H9 (cell line): ENCODE measurements at regions not wholly inside any gene's neighbourhood (a gene's known extent, or its start where the extent isn't known, plus 50 kb on each side); places are given as distances from the start of the nearest gene placed in this dataset.

ENCODE experiments used
- DNase-seq: peaks from one replicate; pipeline ENCODE4 v3.0.0-alpha.2; 2017
- H2AFZ ChIP-seq: one replicate; pipeline ENCODE4 v1.6.1; 2013; ENCODE audit warnings: mild to moderate bottlenecking, low read length, control low read depth, moderate library complexity
- H2AK5ac ChIP-seq: 2 replicates; pipeline ENCODE4 v1.6.1; 2013; ENCODE audit warnings: low read length, control low read depth, mixed read lengths; ENCODE audit not compliant: insufficient read length
- H2BK120ac ChIP-seq: one replicate; pipeline ENCODE4 v1.6.1; 2013; ENCODE audit warnings: low read depth, mild to moderate bottlenecking, low read length, control low read depth, inconsistent platforms; ENCODE audit not compliant: poor library complexity, severe bottlenecking
- H2BK12ac ChIP-seq: 2 replicates; pipeline ENCODE4 v1.6.1; 2013; ENCODE audit warnings: low read length, control low read depth, mixed read lengths, low read depth; ENCODE audit not compliant: insufficient read length
- H2BK15ac ChIP-seq: 2 replicates; pipeline ENCODE4 v1.6.1; 2013; ENCODE audit warnings: low read depth, low read length, control low read depth
- H2BK20ac ChIP-seq: one replicate; pipeline ENCODE4 v1.6.1; 2013; ENCODE audit warnings: low read depth, mild to moderate bottlenecking, low read length, control low read depth, inconsistent platforms; ENCODE audit not compliant: poor library complexity, severe bottlenecking
- H2BK5ac ChIP-seq: 2 replicates; pipeline ENCODE4 v1.6.1; 2013; ENCODE audit warnings: low read length, control low read depth, mixed read lengths; ENCODE audit not compliant: insufficient read length
- H3K14ac ChIP-seq: 2 replicates; pipeline ENCODE4 v1.6.1; 2013; ENCODE audit warnings: low read length, control low read depth; ENCODE audit not compliant: insufficient read depth
- H3K18ac ChIP-seq: 2 replicates; pipeline ENCODE4 v1.6.1; 2013; ENCODE audit warnings: low read depth, mild to moderate bottlenecking, mixed read lengths, low read length, control low read depth; ENCODE audit not compliant: insufficient read length
- H3K23ac ChIP-seq: 2 replicates; pipeline ENCODE4 v1.6.1; 2013; ENCODE audit warnings: low read length, control low read depth, mixed read lengths, low read depth; ENCODE audit not compliant: insufficient read length
- H3K23me2 ChIP-seq: 2 replicates; pipeline ENCODE4 v1.6.1; 2013; ENCODE audit warnings: low read depth, mild to moderate bottlenecking, mixed read lengths, low read length, control low read depth; ENCODE audit not compliant: insufficient read length, poor library complexity, severe bottlenecking
- H3K27ac ChIP-seq: 2 replicates; pipeline ENCODE4 v1.5.1; 2013; ENCODE audit warnings: low read length, control low read depth, mixed read lengths, low read depth; ENCODE audit not compliant: insufficient read length
- H3K27me3 ChIP-seq: 2 replicates; pipeline ENCODE4 v1.6.1; 2013; ENCODE audit warnings: low read length, control low read depth, inconsistent platforms; ENCODE audit not compliant: insufficient read depth
- H3K4ac ChIP-seq: 2 replicates; pipeline ENCODE4 v1.6.1; 2013; ENCODE audit warnings: low read depth, mild to moderate bottlenecking, control low read depth, inconsistent platforms, low read length, moderate library complexity
- H3K4me1 ChIP-seq: 2 replicates; pipeline ENCODE4 v1.6.1; 2013; ENCODE audit warnings: low read length, control low read depth, inconsistent platforms; ENCODE audit not compliant: insufficient read depth
- H3K4me2 ChIP-seq: 2 replicates; pipeline ENCODE4 v1.6.1; 2013; ENCODE audit warnings: low read length, control low read depth, mixed read lengths; ENCODE audit not compliant: insufficient read length, insufficient read depth
- H3K56ac ChIP-seq: 2 replicates; pipeline ENCODE4 v1.6.1; 2013; ENCODE audit warnings: low read depth, mild to moderate bottlenecking, mixed read lengths, low read length, control low read depth; ENCODE audit not compliant: insufficient read length
- H3K79me1 ChIP-seq: 2 replicates; pipeline ENCODE4 v1.6.1; 2013; ENCODE audit warnings: low read depth, mild to moderate bottlenecking, moderate library complexity, low read length, control low read depth, inconsistent platforms; ENCODE audit not compliant: insufficient read depth, poor library complexity, severe bottlenecking
- H3K79me2 ChIP-seq: 2 replicates; pipeline ENCODE4 v1.6.1; 2013; ENCODE audit warnings: low read length, control low read depth, inconsistent platforms; ENCODE audit not compliant: insufficient read depth
- H3K9ac ChIP-seq: 2 replicates; pipeline ENCODE4 v1.6.1; 2013; ENCODE audit warnings: low read length, control low read depth, mixed read lengths; ENCODE audit not compliant: insufficient read length; ENCODE audit errors: extremely low read depth
- H3K9me3 ChIP-seq: one replicate; pipeline ENCODE4 v1.6.1; 2013; ENCODE audit warnings: low read depth, low read length, inconsistent platforms; ENCODE audit not compliant: control insufficient read depth
- H3T11ph ChIP-seq: one replicate; pipeline ENCODE4 v1.6.1; 2013; ENCODE audit warnings: mild to moderate bottlenecking, low read length, control low read depth, inconsistent platforms
- H4K20me1 ChIP-seq: one replicate; pipeline ENCODE4 v1.6.1; 2013; ENCODE audit not compliant: control insufficient read depth, insufficient read length, insufficient read depth
- H4K5ac ChIP-seq: 2 replicates; pipeline ENCODE4 v1.6.1; 2013; ENCODE audit warnings: low read depth, mild to moderate bottlenecking, mixed read lengths, low read length, control low read depth; ENCODE audit not compliant: insufficient read length
- H4K8ac ChIP-seq: replicated peaks from 2 replicates; pipeline ENCODE4 v1.6.1; 2013; ENCODE audit warnings: low read length, control low read depth, mixed read lengths, low read depth; ENCODE audit not compliant: insufficient read length
- H4K91ac ChIP-seq: 2 replicates; pipeline ENCODE4 v1.6.1; 2013; ENCODE audit warnings: low read depth, mild to moderate bottlenecking, moderate library complexity, mixed read lengths, low read length, control low read depth; ENCODE audit not compliant: insufficient read length
- H3K27ac Mint-ChIP-seq, 3 experiments: 2 replicates in 2 of 3; 3 replicates in 1 of 3; pipeline ENCODE4 v1.8.0; 2020 to 2021; ENCODE audit warnings: mixed read lengths in 3 of 3, mild to moderate bottlenecking in 1 of 3, moderate library complexity in 1 of 3
- H3K27me3 Mint-ChIP-seq: 2 replicates; pipeline ENCODE4 v1.8.0; 2021; ENCODE audit warnings: low read depth, mild to moderate bottlenecking, moderate library complexity, mixed read lengths
- H3K36me3 Mint-ChIP-seq, 3 experiments: 2 replicates in 2 of 3; 3 replicates in 1 of 3; pipeline ENCODE4 v1.8.0; 2020 to 2021; ENCODE audit warnings: low read depth in 3 of 3, mixed read lengths in 3 of 3; ENCODE audit not compliant: insufficient read depth in 1 of 3
- H3K4me1 Mint-ChIP-seq, 2 experiments: 2 replicates each; pipeline ENCODE4 v1.8.0; 2020; ENCODE audit warnings: mixed read lengths in 2 of 2
- H3K4me3 Mint-ChIP-seq, 2 experiments: 2 replicates in 1 of 2; 3 replicates in 1 of 2; pipeline ENCODE4 v1.8.0; 2020 to 2021; ENCODE audit warnings: mild to moderate bottlenecking in 2 of 2, mixed read lengths in 2 of 2, moderate library complexity in 1 of 2
- H3K9me3 Mint-ChIP-seq, 2 experiments: 2 replicates in 1 of 2; 3 replicates in 1 of 2; pipeline ENCODE4 v1.8.0; 2020; ENCODE audit warnings: mild to moderate bottlenecking in 2 of 2, mixed read lengths in 2 of 2, moderate library complexity in 1 of 2
- TF ChIP-seq, protein P1 (sequence below): fragments of 200-600 bp; sonication (generic); conservative IDR thresholded peaks from 3 replicates; pipeline ENCODE4 v1.8.0; 2021; ENCODE audit warnings: antibody characterized with exemption, mild to moderate bottlenecking

DNA sequence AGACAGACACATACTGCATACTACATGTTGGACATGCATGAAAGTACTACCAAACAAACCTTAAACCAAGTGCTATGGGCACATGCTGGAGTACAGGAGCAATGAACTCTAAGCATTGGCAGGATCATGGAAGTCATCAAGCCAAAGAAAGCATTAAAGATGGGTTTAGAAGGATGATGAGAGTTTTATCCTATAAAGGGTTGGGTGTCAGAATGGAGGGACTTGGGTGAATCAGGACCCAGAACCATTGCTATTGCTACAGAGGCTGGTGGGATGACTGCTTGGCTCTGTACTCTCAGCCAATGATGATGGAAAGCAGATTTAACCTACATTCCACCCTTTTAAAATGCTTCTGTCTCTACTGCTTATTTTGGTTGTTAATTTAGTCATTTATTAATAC lies 233.9 kb upstream of the EDA2R start:
- H2AFZ ChIP-seq = no peak overlapping the region
- no peak overlapping the region for H4K8ac ChIP-seq
- H2BK20ac ChIP-seq = no peak overlapping the region
- TF ChIP-seq, protein P1, sequence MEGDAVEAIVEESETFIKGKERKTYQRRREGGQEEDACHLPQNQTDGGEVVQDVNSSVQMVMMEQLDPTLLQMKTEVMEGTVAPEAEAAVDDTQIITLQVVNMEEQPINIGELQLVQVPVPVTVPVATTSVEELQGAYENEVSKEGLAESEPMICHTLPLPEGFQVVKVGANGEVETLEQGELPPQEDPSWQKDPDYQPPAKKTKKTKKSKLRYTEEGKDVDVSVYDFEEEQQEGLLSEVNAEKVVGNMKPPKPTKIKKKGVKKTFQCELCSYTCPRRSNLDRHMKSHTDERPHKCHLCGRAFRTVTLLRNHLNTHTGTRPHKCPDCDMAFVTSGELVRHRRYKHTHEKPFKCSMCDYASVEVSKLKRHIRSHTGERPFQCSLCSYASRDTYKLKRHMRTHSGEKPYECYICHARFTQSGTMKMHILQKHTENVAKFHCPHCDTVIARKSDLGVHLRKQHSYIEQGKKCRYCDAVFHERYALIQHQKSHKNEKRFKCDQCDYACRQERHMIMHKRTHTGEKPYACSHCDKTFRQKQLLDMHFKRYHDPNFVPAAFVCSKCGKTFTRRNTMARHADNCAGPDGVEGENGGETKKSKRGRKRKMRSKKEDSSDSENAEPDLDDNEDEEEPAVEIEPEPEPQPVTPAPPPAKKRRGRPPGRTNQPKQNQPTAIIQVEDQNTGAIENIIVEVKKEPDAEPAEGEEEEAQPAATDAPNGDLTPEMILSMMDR = no peak
- Mint-ChIP-seq H3K4me1 (no peaks in the 10 kb centered on the region), H3K4me3 (no peak overlapping the region), H3K27me3 (no peaks in the 10 kb centered on the region; the same call in 1 of the 2 replicates), H3K27ac (no peak overlapping the region), H3K36me3 (no peaks in the 10 kb centered on the region), H3K9me3 (peaks cover 56 to 60% of the 10 kb centered on the region in 2 experiments)
- no peak for DNase-seq
- no peak overlapping the region for H3T11ph ChIP-seq
- no peak overlapping the region for H3K4me2 ChIP-seq
- no peak overlapping the region for H3K4ac ChIP-seq
- no peak overlapping the region for H3K56ac ChIP-seq
- H3K9me3 ChIP-seq = peaks cover 41% of the 10 kb centered on the region
- no peaks in the 10 kb centered on the region for H3K79me2 ChIP-seq
- H3K9ac ChIP-seq = no peak overlapping the region
- no peaks in the 10 kb centered on the region for H3K79me1 ChIP-seq
- no peak overlapping the region for H4K5ac ChIP-seq
- no peaks in the 10 kb centered on the region for H3K4me1 ChIP-seq
- no peak overlapping the region for H2BK12ac ChIP-seq
- no peak overlapping the region for H3K14ac ChIP-seq
- no peaks in the 10 kb centered on the region for H3K23me2 ChIP-seq
- no peaks in the 10 kb centered on the region for H4K20me1 ChIP-seq
- H2BK120ac ChIP-seq = no peak overlapping the region
- no peak overlapping the region for H3K18ac ChIP-seq
- H3K27me3 ChIP-seq = no peaks in the 10 kb centered on the region
- H4K91ac ChIP-seq = no peak overlapping the region
- no peak overlapping the region for H2BK5ac ChIP-seq
- no peak overlapping the region for H2BK15ac ChIP-seq
- H2AK5ac ChIP-seq = no peak overlapping the region
- no peak overlapping the region for H3K23ac ChIP-seq
- no peak overlapping the region for H3K27ac ChIP-seq
